GM12873 (cell line): ENCODE measurements at regions not wholly inside any gene's neighbourhood (a gene's known extent, or its start where the extent isn't known, plus 50 kb on each side); places are given as distances from the start of the nearest gene placed in this dataset.

ENCODE experiments used
- TF ChIP-seq, protein P1 (sequence below): IDR thresholded peaks from 2 replicates; pipeline ENCODE4 v1.5.1; 2012; ENCODE audit warnings: low read depth, mild to moderate bottlenecking, moderate library complexity, low read length, control low read depth; ENCODE audit not compliant: insufficient read depth; ENCODE audit errors: missing control alignments

DNA sequence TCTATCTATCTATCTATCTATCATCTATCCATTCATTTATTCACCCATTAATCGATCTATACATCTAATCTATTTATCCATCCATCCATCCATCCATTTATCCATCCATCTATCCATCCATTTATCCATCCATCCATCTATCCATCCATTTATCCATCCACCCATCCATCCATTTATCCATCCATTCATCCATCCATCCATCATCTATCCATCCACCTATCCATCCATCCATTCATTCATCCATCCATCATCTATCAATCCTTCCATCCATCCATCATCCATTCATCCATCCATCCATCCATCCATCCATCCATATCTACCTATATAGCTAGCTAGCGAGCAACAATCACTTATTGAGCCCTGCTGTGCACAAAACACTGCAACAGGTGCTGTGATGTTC lies 953.1 kb upstream of the ZNF722 start:
- TF ChIP-seq, protein P1, sequence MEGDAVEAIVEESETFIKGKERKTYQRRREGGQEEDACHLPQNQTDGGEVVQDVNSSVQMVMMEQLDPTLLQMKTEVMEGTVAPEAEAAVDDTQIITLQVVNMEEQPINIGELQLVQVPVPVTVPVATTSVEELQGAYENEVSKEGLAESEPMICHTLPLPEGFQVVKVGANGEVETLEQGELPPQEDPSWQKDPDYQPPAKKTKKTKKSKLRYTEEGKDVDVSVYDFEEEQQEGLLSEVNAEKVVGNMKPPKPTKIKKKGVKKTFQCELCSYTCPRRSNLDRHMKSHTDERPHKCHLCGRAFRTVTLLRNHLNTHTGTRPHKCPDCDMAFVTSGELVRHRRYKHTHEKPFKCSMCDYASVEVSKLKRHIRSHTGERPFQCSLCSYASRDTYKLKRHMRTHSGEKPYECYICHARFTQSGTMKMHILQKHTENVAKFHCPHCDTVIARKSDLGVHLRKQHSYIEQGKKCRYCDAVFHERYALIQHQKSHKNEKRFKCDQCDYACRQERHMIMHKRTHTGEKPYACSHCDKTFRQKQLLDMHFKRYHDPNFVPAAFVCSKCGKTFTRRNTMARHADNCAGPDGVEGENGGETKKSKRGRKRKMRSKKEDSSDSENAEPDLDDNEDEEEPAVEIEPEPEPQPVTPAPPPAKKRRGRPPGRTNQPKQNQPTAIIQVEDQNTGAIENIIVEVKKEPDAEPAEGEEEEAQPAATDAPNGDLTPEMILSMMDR = no peak

DNA sequence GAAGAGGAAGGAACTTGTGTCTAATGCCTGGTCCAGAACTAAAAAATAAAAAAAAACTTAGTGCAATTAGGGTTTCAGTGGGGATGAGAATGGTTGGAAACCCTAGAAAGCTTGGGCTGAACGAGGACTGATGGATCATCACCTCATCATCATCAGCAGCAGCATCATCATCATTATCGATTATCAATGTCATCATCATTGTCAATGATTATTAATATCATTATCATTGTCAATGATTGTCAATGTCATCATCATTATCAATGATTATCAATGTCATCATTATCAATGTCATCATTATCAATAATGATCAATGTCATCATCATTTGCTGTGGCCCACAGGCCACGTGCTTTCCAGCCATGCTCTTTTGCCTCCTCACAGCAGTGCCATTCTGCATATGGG lies 952.0 kb upstream of the ZNF722 start:
- TF ChIP-seq, protein P1 = no peak

DNA sequence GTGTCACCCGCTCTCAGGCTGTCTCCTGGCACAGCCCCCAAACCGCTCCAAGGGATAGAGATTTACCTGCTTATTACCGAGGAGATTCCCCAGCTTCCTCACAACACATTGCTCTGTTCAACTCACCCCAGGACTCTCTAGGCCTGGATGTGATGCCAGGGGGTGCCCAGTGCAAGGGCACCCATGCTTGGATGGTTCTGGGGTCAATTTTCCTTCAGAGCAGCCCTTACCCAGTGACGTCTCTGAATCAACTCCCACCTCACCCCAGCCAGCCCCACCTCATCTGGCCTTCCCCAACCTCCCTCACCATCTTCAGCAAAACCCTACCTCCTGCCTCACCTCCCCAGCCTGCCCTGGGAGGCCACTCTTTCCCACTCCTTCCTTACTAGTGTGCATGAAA lies 951.6 kb upstream of the ZNF722 start:
- TF ChIP-seq, protein P1 = no peak

DNA sequence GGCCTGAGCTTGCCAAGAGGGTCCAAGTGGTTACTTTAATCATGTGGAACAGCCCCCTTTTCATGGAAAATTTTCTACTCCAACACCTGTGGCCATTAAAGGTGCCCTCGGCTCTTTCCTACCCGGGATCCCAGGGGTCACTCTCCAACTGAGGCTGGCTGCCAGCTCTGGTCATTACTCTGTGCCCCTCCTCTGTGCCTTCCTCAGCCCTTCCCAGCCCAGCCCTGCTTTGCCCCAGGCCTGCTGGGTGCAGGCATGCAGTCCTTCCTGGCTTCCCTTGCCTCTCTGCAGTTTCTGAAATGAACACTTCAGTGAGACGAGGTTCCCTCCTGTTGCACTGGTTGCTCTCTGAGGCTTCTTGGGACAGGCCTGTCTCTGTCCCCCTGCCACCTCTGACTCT lies 951.1 kb upstream of the ZNF722 start:
- TF ChIP-seq, protein P1 = no peak

DNA sequence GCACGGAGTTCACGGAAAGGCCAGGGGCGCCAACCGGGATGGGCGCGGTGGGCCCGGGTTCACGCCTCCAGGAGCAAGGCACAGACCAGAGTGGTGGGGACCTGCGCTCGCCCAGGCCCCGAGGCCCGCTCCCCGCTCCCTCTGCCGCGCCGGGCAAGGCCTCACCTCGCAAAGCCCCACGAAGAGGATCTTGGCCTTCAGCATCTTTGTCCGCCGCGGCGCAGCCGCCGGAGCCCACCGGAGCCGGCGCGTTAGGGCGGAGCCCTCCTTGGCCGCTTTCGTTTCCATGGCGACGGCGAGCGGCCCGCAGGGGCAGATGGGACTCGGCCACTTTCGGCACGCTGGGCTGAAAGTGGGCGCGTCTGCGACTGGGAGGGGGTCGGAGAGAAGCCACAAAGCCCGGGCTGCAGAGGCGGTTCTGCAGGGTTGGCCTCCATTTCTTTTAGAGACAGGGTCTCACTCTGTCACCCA lies 944.4 kb upstream of the ZNF722 start:
- TF ChIP-seq, protein P1 = no peak

DNA sequence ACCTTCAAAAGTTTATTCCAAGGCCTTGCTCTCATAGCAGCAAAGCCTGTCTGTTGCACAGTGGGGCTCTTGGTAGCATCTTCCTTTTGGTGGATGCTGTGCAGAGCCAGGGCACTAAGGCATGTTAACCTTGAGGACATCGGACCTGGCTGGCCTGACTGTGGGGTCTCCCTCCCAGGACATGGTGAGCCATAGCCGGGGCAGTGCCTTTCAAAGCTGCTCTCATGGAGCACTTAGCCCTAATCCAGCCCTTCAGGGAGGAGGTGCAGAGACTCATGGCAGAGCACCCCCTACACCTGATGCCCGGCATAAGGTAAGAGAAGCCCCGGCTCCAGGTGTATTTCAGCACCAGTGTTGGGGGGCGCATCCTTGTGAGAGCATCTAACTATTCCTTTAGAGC lies 941.4 kb upstream of the ZNF722 start:
- TF ChIP-seq, protein P1 = no peak

DNA sequence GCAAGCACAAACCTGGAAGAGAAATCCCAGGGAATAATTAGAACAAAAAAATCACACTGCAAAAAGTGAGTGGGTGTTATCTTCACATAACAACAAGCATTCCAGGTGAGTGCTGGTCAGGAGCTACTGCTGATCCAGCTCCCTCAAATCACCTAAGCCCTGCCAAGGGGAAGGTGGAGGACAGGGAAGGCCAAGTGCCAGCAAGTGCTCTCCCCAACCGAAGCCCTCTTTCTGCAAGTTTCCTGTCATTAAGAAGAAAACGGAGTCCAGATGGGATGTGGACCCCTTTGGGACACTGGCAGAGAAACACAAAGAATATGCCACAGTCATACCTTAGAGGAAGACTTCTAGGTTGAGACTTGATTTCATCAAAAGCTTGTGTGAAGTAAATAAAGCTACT lies 933.0 kb upstream of the ZNF722 start:
- TF ChIP-seq, protein P1 = no peak
